HEK293 (cell line): ENCODE measurements at regions not wholly inside any gene's neighbourhood (a gene's known extent, or its start where the extent isn't known, plus 50 kb on each side); places are given as distances from the start of the nearest gene placed in this dataset.

ENCODE experiments used
- BCL11B ChIP-seq: fragments of 450-650 bp; formaldehyde crosslinking; IDR thresholded peaks from 2 replicates; pipeline ENCODE4 v1.5.1; 2016; ENCODE audit warnings: low read depth, missing biosample characterization, missing genetic modification characterization
- GLI4 ChIP-seq: fragments of 450-650 bp; formaldehyde crosslinking; IDR thresholded peaks from 2 replicates; pipeline ENCODE4 v1.5.1; 2016; ENCODE audit warnings: missing biosample characterization, missing genetic modification characterization
- YY1 ChIP-seq: fragments of 450-650 bp; formaldehyde crosslinking; IDR thresholded peaks from 2 replicates; pipeline ENCODE4 v1.5.1; 2018; ENCODE audit warnings: missing biosample characterization, missing genetic modification characterization
- ZNF175 ChIP-seq: fragments of 450-650 bp; formaldehyde crosslinking; IDR thresholded peaks from 2 replicates; pipeline ENCODE4 v1.5.1; 2016; ENCODE audit warnings: missing biosample characterization, missing genetic modification characterization
- ZNF274 ChIP-seq, 2 experiments: fragments of 200-500 bp in 1 of 2; fragments of 450-650 bp in 1 of 2; sonication (Bioruptor generic) in 1 of 2; formaldehyde crosslinking in 1 of 2; IDR thresholded peaks; 2 replicates each; pipeline versions ENCODE4 v1.5.1 to v1.6.1; 2014 to 2016; ENCODE audit warnings: borderline replicate concordance in 1 of 2, inconsistent platforms in 1 of 2, low read length in 1 of 2, missing biosample characterization in 1 of 2, missing genetic modification characterization in 1 of 2
- ZNF292 ChIP-seq: fragments of 450-650 bp; formaldehyde crosslinking; IDR thresholded peaks from 2 replicates; pipeline ENCODE4 v1.5.1; 2016; ENCODE audit warnings: low read depth, missing biosample characterization, missing genetic modification characterization, borderline replicate concordance
- ZNF324 ChIP-seq: fragments of 450-650 bp; formaldehyde crosslinking; IDR thresholded peaks from 2 replicates; pipeline ENCODE4 v1.5.1; 2016; ENCODE audit warnings: missing biosample characterization, missing genetic modification characterization
- ZNF335 ChIP-seq: fragments of 450-650 bp; formaldehyde crosslinking; conservative IDR thresholded peaks from 2 replicates; pipeline ENCODE4 v1.5.1; 2016; ENCODE audit warnings: missing biosample characterization, missing genetic modification characterization
- ZNF747 ChIP-seq: fragments of 450-650 bp; formaldehyde crosslinking; IDR thresholded peaks from 2 replicates; pipeline ENCODE4 v1.5.1; 2016; ENCODE audit warnings: missing biosample characterization, missing genetic modification characterization
- ZSCAN30 ChIP-seq: fragments of 450-650 bp; IDR thresholded peaks from 2 replicates; pipeline ENCODE4 v1.5.1; 2018; ENCODE audit warnings: missing biosample characterization, mild to moderate bottlenecking, missing genetic modification characterization, moderate library complexity
- TF ChIP-seq, protein P1 (sequence below): fragments of 450-650 bp; formaldehyde crosslinking; conservative IDR thresholded peaks from 2 replicates; pipeline ENCODE4 v1.5.1; 2016; ENCODE audit warnings: low read depth, missing biosample characterization, missing genetic modification characterization
- TF ChIP-seq, protein P2 (sequence below): fragments of 450-650 bp; formaldehyde crosslinking; IDR thresholded peaks from 2 replicates; pipeline ENCODE4 v1.5.1; 2016; ENCODE audit warnings: missing biosample characterization, missing genetic modification characterization
- TF ChIP-seq, protein P3 (sequence below): fragments of 450-650 bp; formaldehyde crosslinking; IDR thresholded peaks from 2 replicates; pipeline ENCODE4 v1.5.1; 2016; ENCODE audit warnings: missing biosample characterization, missing genetic modification characterization
- TF ChIP-seq, protein P4 (sequence below): fragments of 450-650 bp; formaldehyde crosslinking; IDR thresholded peaks from 2 replicates; pipeline ENCODE4 v1.5.1; 2016; ENCODE audit warnings: missing biosample characterization, missing genetic modification characterization

DNA sequence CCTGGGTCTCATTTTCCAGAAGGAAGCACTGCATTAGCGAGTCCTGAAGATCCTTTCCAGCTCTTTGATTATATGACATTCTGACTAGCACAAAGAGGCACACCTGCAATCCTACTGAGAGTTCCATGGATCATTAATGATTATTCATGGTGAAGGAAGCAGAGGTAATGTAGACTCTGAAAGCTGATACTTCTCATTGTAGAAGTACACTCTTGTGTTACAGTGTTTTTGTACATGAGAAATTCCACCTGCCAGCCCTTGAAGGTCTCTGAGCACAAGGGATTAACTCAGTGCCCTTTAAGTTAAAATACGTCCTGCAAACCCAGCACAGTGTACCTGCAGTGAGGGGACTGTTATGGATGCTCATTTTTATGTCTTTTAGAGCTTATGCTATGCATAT is 558.8 kb upstream of the FBXO33 start:
- TF ChIP-seq ZNF324 (no peak), GLI4 (tag by site-specific recombination) (no peak), ZNF274 (IDR thresholded peaks at IDR 0.05; ENCODE audit: low read length) (no peak), ZNF274 (tag by site-specific recombination; IDR thresholded peaks at IDR 0.05; ENCODE audit: borderline replicate concordance) (no peak), ZNF747 (no peak), ZNF292 (tag by site-specific recombination) (no peak), ZNF175 (tag by site-specific recombination) (no peak), BCL11B (tag by site-specific recombination) (no peak), YY1 (tag by site-specific recombination) (no peak), ZSCAN30 (tag by site-specific recombination) (no peak), ZNF335 (tag by site-specific recombination) (no peak)
- TF ChIP-seq, protein P1, sequence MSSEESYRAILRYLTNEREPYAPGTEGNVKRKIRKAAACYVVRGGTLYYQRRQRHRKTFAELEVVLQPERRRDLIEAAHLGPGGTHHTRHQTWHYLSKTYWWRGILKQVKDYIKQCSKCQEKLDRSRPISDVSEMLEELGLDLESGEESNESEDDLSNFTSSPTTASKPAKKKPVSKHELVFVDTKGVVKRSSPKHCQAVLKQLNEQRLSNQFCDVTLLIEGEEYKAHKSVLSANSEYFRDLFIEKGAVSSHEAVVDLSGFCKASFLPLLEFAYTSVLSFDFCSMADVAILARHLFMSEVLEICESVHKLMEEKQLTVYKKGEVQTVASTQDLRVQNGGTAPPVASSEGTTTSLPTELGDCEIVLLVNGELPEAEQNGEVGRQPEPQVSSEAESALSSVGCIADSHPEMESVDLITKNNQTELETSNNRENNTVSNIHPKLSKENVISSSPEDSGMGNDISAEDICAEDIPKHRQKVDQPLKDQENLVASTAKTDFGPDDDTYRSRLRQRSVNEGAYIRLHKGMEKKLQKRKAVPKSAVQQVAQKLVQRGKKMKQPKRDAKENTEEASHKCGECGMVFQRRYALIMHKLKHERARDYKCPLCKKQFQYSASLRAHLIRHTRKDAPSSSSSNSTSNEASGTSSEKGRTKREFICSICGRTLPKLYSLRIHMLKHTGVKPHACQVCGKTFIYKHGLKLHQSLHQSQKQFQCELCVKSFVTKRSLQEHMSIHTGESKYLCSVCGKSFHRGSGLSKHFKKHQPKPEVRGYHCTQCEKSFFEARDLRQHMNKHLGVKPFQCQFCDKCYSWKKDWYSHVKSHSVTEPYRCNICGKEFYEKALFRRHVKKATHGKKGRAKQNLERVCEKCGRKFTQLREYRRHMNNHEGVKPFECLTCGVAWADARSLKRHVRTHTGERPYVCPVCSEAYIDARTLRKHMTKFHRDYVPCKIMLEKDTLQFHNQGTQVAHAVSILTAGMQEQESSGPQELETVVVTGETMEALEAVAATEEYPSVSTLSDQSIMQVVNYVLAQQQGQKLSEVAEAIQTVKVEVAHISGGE: no peak
- TF ChIP-seq, protein P2, sequence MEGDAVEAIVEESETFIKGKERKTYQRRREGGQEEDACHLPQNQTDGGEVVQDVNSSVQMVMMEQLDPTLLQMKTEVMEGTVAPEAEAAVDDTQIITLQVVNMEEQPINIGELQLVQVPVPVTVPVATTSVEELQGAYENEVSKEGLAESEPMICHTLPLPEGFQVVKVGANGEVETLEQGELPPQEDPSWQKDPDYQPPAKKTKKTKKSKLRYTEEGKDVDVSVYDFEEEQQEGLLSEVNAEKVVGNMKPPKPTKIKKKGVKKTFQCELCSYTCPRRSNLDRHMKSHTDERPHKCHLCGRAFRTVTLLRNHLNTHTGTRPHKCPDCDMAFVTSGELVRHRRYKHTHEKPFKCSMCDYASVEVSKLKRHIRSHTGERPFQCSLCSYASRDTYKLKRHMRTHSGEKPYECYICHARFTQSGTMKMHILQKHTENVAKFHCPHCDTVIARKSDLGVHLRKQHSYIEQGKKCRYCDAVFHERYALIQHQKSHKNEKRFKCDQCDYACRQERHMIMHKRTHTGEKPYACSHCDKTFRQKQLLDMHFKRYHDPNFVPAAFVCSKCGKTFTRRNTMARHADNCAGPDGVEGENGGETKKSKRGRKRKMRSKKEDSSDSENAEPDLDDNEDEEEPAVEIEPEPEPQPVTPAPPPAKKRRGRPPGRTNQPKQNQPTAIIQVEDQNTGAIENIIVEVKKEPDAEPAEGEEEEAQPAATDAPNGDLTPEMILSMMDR (tag by site-specific recombination): no peak
- TF ChIP-seq, protein P3, sequence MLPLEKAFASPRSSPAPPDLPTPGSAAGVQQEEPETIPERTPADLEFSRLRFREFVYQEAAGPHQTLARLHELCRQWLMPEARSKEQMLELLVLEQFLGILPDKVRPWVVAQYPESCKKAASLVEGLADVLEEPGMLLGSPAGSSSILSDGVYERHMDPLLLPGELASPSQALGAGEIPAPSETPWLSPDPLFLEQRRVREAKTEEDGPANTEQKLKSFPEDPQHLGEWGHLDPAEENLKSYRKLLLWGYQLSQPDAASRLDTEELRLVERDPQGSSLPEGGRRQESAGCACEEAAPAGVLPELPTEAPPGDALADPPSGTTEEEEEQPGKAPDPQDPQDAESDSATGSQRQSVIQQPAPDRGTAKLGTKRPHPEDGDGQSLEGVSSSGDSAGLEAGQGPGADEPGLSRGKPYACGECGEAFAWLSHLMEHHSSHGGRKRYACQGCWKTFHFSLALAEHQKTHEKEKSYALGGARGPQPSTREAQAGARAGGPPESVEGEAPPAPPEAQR (tag by site-specific recombination): no peak
- TF ChIP-seq, protein P4, sequence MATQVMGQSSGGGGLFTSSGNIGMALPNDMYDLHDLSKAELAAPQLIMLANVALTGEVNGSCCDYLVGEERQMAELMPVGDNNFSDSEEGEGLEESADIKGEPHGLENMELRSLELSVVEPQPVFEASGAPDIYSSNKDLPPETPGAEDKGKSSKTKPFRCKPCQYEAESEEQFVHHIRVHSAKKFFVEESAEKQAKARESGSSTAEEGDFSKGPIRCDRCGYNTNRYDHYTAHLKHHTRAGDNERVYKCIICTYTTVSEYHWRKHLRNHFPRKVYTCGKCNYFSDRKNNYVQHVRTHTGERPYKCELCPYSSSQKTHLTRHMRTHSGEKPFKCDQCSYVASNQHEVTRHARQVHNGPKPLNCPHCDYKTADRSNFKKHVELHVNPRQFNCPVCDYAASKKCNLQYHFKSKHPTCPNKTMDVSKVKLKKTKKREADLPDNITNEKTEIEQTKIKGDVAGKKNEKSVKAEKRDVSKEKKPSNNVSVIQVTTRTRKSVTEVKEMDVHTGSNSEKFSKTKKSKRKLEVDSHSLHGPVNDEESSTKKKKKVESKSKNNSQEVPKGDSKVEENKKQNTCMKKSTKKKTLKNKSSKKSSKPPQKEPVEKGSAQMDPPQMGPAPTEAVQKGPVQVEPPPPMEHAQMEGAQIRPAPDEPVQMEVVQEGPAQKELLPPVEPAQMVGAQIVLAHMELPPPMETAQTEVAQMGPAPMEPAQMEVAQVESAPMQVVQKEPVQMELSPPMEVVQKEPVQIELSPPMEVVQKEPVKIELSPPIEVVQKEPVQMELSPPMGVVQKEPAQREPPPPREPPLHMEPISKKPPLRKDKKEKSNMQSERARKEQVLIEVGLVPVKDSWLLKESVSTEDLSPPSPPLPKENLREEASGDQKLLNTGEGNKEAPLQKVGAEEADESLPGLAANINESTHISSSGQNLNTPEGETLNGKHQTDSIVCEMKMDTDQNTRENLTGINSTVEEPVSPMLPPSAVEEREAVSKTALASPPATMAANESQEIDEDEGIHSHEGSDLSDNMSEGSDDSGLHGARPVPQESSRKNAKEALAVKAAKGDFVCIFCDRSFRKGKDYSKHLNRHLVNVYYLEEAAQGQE: no peak
